ENCODE measurements at regions not wholly inside any gene's neighbourhood (a gene's known extent, or its start where the extent isn't known, plus 50 kb on each side); places are given as distances from the start of the nearest gene placed in this dataset.

- no peak for TF ChIP-seq CTCF (conservative IDR thresholded peaks at IDR 0.05)
- TF ChIP-seq ZFX (IDR thresholded peaks at IDR 0.05) = no peak
These were observed 183.9 kb upstream of the LINC00305 start for GRCh38 chr18:64332835-64333234.
